Pancreas (tissue), 10 donors: ENCODE measurements at regions not wholly inside any gene's neighbourhood (a gene's known extent, or its start where the extent isn't known, plus 50 kb on each side); places are given as distances from the start of the nearest gene placed in this dataset.
A peak's percentile ranks its signal among the peaks of the same experiment; 100 is the strongest.

Experiments
- ATAC-seq, 4 donors: fragments of 200-7000 bp; cut with Tn5 transposase; one replicate each; pipeline versions ENCODE4 v1.8.0 to v1.9.1; 2020; ENCODE audit warnings: mild to moderate bottlenecking in 4 of 4, moderate library complexity in 4 of 4
- DNase-seq, 6 donors: peaks; one replicate each; pipeline ENCODE4 v3.0.0-alpha.2; 2020
- FAIRE-seq: peaks from 2 replicates; lab custom pipeline; 2012; peaks lifted over from hg19 to GRCh38; lab: Jason Lieb, UNC
- H3K27ac ChIP-seq, 4 donors: fragments of 200-600 bp; sonication (generic); 1 replicate in 3 of 4; 2 replicates in 1 of 4; pipeline versions ENCODE4 v1.5.0 to v1.8.0; 2020
- H3K27me3 ChIP-seq, 4 donors: fragments of 200-600 bp; one replicate each; pipeline ENCODE4 v1.8.0; 2021
- H3K36me3 ChIP-seq, 3 donors: fragments of 200-600 bp; sonication (generic) in 1 of 3; one replicate each; pipeline versions ENCODE4 v1.5.0 to v1.8.0; 2020 to 2021
- H3K4me1 ChIP-seq, 3 donors: fragments of 200-600 bp; one replicate each; pipeline ENCODE4 v1.8.0; 2021
- H3K4me3 ChIP-seq, 4 donors: fragments of 200-600 bp; sonication (generic) in 2 of 4; one replicate each; pipeline versions ENCODE4 v1.5.0 to v1.8.0; 2020 to 2021
- H3K9me3 ChIP-seq, 4 donors: fragments of 200-600 bp; one replicate each; pipeline ENCODE4 v1.8.0; 2021
- WGBS, 2 donors: extraction: QIAGEN DNeasy Blood & Tissue Kit; methylation state at CpG; one replicate each; pipeline ENCODE4 v1.1.7; 2013; 5-methylcytosine and 5-hydroxymethylcytosine counted together
- intact Hi-C, 3 donors: fragments of 100-400 bp; cut with DNase I; formaldehyde crosslinking; loops; one replicate each; pipeline versions ENCODE4 v1.11.1 to v1.14.2; 2022
- TF ChIP-seq, protein P1 (sequence below), 4 donors: fragments of 200-600 bp; sonication (generic) in 3 of 4; IDR thresholded peaks; one replicate each; pipeline versions ENCODE4 v1.5.0 to v1.8.0; 2021; ENCODE audit warnings: antibody characterized with exemption in 4 of 4
- donor health status: healthy with polysubstance abuse.
- donor health status: DM: no; HTN: no; CAD: no; lungs with moderate emphysema.
- donor health status: DM: no; HTN: no; CAD: no.
- donor health status: control.
- donor health status: control.
- donor health status: Bipolar disorder and iron deficiency.
- donor health status: DM: yes; HTN: yes; CAD: no.
- donor health status: DM: no; HTN: no; CAD: no.
- donor health status: DM: no; HTN: no; CAD: no.
- donor health status: DM: yes; HTN: yes; CAD: no.

GRCh38 chr13:74705438-74705837, 571.2 kb upstream of the KLF12 start:
- 84 to 97% methylated on average over 2 of the region's 2 CpGs for WGBS, 2 donors
- Histone ChIP-seq H3K36me3 (no peaks in the 10 kb centered on the region), H3K27ac (no peak overlapping the region), H3K4me3 (no peak overlapping the region), H3K4me1 (no peaks in the 10 kb centered on the region), H3K27me3 (no peaks in the 10 kb centered on the region), H3K9me3 (no peaks in the 10 kb centered on the region)
- DNase-seq (no peak), ATAC-seq (no peak), FAIRE-seq (peak; percentile 81)
- TF ChIP-seq, protein P1, sequence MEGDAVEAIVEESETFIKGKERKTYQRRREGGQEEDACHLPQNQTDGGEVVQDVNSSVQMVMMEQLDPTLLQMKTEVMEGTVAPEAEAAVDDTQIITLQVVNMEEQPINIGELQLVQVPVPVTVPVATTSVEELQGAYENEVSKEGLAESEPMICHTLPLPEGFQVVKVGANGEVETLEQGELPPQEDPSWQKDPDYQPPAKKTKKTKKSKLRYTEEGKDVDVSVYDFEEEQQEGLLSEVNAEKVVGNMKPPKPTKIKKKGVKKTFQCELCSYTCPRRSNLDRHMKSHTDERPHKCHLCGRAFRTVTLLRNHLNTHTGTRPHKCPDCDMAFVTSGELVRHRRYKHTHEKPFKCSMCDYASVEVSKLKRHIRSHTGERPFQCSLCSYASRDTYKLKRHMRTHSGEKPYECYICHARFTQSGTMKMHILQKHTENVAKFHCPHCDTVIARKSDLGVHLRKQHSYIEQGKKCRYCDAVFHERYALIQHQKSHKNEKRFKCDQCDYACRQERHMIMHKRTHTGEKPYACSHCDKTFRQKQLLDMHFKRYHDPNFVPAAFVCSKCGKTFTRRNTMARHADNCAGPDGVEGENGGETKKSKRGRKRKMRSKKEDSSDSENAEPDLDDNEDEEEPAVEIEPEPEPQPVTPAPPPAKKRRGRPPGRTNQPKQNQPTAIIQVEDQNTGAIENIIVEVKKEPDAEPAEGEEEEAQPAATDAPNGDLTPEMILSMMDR (IDR thresholded peaks at IDR 0.05) = no peak
- intact Hi-C loops = no loop called here

DNA sequence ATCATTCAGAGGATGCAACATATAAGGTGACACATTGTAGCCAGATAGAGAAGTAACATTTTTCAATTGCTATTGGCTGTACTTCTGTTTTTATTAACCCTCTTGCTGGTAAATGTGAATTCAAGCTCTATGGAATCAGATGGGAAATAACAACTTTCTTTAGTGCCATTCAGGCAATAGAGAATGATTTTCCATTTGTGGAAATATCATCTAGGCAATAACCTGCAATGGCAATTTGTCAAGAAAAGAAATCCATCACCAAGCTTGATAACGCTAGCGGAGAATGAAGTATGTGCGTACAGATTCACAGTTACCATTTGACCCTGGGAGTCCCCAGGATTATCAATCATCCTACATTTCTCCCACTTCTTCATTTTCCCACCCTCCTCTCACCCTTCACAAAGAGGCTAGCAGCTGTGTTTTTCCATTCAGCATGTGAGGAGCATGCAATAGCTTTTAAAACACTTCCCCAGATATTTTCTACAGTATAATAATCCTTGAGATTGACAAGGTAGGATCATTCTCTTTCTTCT, 569.7 kb upstream of the KLF12 start:
- TF ChIP-seq, protein P1 (IDR thresholded peaks at IDR 0.05) = no peak
- FAIRE-seq (no peak), ATAC-seq (no peak), DNase-seq (no peak)
- no peaks in the 10 kb centered on the region for H3K4me1 ChIP-seq
- intact Hi-C loops = no loop called here
- no peak overlapping the region for H3K4me3 ChIP-seq
- no peaks in the 10 kb centered on the region for H3K9me3 ChIP-seq
- no peak overlapping the region for H3K27ac ChIP-seq
- 25 to 33% methylated on average over 3 of the region's 3 CpGs for WGBS, 2 donors
- no peaks in the 10 kb centered on the region for H3K36me3 ChIP-seq
- no peaks in the 10 kb centered on the region for H3K27me3 ChIP-seq

GRCh38 chr13:74696148-74696922, 562.1 kb upstream of the KLF12 start:
- 44 to 47% methylated on average over 8 of the region's 8 CpGs for WGBS, 2 donors
- Histone ChIP-seq H3K4me1 (no peaks in the 10 kb centered on the region), H3K4me3 (no peak overlapping the region), H3K27me3 (no peaks in the 10 kb centered on the region), H3K36me3 (no peaks in the 10 kb centered on the region), H3K27ac (no peak overlapping the region), H3K9me3 (no peaks in the 10 kb centered on the region)
- TF ChIP-seq, protein P1 (IDR thresholded peaks at IDR 0.05) = no peak
- intact Hi-C loops = no loop called here
- no peak for DNase-seq
- FAIRE-seq = no peak
- ATAC-seq = no peak

DNA sequence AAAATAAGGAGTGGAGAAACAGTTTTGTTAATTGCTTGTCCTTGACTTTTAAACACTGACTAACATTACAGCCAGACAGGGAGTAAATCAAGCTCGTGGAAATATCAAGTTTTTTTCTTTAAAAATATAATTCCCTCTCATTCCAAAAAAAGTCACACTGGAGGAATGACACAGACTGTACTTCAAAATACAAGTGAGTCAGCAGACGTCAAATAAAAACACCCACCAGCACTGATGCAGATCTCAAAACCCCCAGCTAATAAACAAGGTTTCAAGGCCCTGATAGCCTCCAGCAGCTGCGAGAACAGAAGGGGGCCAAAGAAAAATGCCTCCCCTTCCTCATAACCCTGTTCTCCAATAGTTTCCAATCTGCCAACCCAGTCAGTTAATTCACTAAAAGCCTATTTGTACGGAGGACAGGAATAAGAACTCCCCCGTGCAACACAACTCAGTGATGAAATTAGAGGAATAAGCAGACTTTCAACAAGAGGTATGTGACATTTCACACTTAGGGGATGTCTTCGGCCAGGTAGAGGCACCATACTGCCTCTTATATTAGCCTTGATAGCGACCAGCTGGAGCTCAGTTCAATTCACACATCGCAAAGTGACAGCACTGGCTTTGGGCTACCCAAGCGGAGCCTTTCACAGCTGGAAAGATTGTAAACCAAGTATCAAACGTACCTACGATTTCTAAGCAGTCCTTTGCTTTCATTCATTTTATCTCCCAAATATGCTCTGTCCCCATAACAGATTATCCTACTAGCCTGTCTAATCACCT, 561.0 kb upstream of the KLF12 start:
- Histone ChIP-seq H3K27ac (no peak overlapping the region), H3K36me3 (no peaks in the 10 kb centered on the region), H3K27me3 (no peaks in the 10 kb centered on the region), H3K4me3 (no peak overlapping the region), H3K4me1 (no peaks in the 10 kb centered on the region), H3K9me3 (no peaks in the 10 kb centered on the region)
- ATAC-seq = no peak
- no peak for DNase-seq
- TF ChIP-seq, protein P1 (IDR thresholded peaks at IDR 0.05) = no peak
- FAIRE-seq = no peak
- WGBS, 2 donors = 47% methylated on average over 11 of the region's 11 CpGs
- intact Hi-C loops = no loop called here
